Stimulated activated naive CD8-positive, alpha-beta T cell treated with anti-CD3 and anti-CD28 coated beads, Interleukin-15, Interleukin-2, amounts not matched to agents 100 ng/mL and 50 ng/mL, for 24 hours (primary cell): ENCODE measurements at regions not wholly inside any gene's neighbourhood (a gene's known extent, or its start where the extent isn't known, plus 50 kb on each side); places are given as distances from the start of the nearest gene placed in this dataset.

Source experiments
- H3K27ac Mint-ChIP-seq: one replicate; pipeline ENCODE4 v1.8.0; 2021; ENCODE audit warnings: mild to moderate bottlenecking, mixed read lengths
- H3K27me3 Mint-ChIP-seq: one replicate; pipeline ENCODE4 v1.8.0; 2021; ENCODE audit warnings: mixed read lengths
- H3K36me3 Mint-ChIP-seq: one replicate; pipeline ENCODE4 v1.8.0; 2021; ENCODE audit warnings: low read depth, mixed read lengths
- H3K4me1 Mint-ChIP-seq: one replicate; pipeline ENCODE4 v1.8.0; 2021; ENCODE audit warnings: low read depth, mixed read lengths
- H3K4me3 Mint-ChIP-seq: one replicate; pipeline ENCODE4 v1.8.0; 2021; ENCODE audit warnings: mild to moderate bottlenecking, mixed read lengths
- H3K9me3 Mint-ChIP-seq: one replicate; pipeline ENCODE4 v1.8.0; 2021; ENCODE audit warnings: mixed read lengths

DNA sequence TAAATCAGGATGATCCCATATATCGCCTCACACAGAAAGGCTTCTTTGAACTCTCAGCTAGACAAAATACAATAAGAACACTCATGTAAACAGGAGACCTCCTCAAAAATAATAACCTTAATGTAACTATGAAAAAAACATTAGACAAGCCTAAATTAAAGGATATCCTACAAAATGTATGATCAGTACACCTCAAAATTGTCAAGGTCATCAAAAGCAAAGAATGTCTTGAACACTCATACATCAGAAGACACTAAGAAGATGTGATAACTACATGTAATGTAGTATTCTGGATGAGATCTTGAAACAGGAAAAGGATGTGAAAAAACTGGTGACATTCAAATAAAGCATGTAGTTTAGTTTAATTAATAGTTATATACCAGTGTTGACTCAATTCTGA is 616.8 kb upstream of the ZEB2 start:
- H3K27me3 Mint-ChIP-seq: no peaks in the 10 kb centered on the region
- H3K9me3 Mint-ChIP-seq: no peaks in the 10 kb centered on the region
- H3K4me1 Mint-ChIP-seq: no peaks in the 10 kb centered on the region
- no peak overlapping the region for H3K4me3 Mint-ChIP-seq
- no peak overlapping the region for H3K27ac Mint-ChIP-seq
- no peaks in the 10 kb centered on the region for H3K36me3 Mint-ChIP-seq

DNA sequence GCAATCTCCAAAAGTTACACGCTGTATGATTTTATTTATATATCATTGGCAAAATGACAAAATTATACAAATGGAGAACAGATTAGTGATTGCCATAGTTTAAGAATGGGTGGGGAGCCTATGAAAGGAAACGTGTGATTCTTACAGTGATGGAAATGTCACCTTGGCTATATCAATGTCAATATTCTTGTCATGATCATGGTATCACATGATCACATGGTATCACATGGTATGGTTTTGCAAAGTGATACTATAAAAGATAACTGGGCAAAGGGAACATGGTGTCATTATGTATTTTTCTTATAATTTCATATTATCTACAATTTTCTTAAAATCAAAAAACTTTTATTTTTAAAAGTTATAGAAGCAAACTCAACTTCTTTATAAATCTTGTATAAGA is 606.2 kb upstream of the ZEB2 start:
- no peaks in the 10 kb centered on the region for H3K4me1 Mint-ChIP-seq
- H3K27me3 Mint-ChIP-seq: no peaks in the 10 kb centered on the region
- H3K9me3 Mint-ChIP-seq: no peaks in the 10 kb centered on the region
- no peak overlapping the region for H3K27ac Mint-ChIP-seq
- no peak overlapping the region for H3K4me3 Mint-ChIP-seq
- no peaks in the 10 kb centered on the region for H3K36me3 Mint-ChIP-seq

DNA sequence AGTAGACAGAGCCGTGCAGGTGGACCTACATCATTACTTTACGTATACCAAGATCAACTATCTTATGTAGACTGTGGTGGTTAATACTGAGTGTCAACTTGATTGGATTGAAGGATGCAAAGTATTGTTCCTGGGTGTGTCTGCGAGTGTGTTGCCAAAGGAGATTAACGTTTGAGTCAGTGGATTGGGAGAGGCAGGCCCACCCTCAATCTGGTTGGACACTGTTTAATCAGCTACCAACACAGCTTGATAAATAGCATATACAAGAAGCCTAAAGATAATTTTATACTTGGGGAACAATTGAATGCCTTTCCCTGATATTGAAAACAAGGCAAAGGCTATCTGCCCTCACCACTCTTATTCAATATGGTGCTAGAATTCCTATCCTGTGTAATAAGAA is 604.2 kb upstream of the ZEB2 start:
- H3K9me3 Mint-ChIP-seq: no peaks in the 10 kb centered on the region
- H3K4me1 Mint-ChIP-seq: no peaks in the 10 kb centered on the region
- no peaks in the 10 kb centered on the region for H3K27me3 Mint-ChIP-seq
- no peak overlapping the region for H3K4me3 Mint-ChIP-seq
- no peak overlapping the region for H3K27ac Mint-ChIP-seq
- H3K36me3 Mint-ChIP-seq: no peaks in the 10 kb centered on the region

DNA sequence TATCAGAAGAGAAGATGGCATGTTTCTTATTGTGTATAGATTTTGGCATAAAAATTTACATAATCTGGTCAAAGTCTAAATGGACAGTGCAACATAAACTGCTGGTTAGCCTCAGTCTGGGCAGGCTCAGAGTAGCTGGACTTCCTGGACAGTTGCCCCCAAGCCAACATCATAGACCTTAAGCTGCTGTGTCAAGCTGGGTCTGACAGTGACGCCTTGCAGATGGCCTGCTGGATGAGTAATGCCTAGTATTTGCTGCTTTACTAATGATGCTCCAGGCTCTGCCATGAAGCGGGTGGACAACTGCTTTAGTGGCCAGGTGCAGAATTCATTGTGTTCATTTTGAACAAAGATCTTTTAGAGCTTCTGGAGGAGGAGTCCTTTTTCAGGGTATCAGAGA is 603.7 kb upstream of the ZEB2 start:
- Mint-ChIP-seq H3K36me3 (no peaks in the 10 kb centered on the region), H3K27me3 (no peaks in the 10 kb centered on the region), H3K27ac (no peak overlapping the region), H3K9me3 (no peaks in the 10 kb centered on the region), H3K4me1 (no peaks in the 10 kb centered on the region), H3K4me3 (no peak overlapping the region)

GRCh38 chr2:145119225-145119624 is 599.3 kb upstream of the ZEB2 start:
- Mint-ChIP-seq H3K27me3 (no peaks in the 10 kb centered on the region), H3K4me3 (no peak overlapping the region), H3K27ac (no peak overlapping the region), H3K36me3 (no peaks in the 10 kb centered on the region), H3K9me3 (no peaks in the 10 kb centered on the region), H3K4me1 (no peaks in the 10 kb centered on the region)

DNA sequence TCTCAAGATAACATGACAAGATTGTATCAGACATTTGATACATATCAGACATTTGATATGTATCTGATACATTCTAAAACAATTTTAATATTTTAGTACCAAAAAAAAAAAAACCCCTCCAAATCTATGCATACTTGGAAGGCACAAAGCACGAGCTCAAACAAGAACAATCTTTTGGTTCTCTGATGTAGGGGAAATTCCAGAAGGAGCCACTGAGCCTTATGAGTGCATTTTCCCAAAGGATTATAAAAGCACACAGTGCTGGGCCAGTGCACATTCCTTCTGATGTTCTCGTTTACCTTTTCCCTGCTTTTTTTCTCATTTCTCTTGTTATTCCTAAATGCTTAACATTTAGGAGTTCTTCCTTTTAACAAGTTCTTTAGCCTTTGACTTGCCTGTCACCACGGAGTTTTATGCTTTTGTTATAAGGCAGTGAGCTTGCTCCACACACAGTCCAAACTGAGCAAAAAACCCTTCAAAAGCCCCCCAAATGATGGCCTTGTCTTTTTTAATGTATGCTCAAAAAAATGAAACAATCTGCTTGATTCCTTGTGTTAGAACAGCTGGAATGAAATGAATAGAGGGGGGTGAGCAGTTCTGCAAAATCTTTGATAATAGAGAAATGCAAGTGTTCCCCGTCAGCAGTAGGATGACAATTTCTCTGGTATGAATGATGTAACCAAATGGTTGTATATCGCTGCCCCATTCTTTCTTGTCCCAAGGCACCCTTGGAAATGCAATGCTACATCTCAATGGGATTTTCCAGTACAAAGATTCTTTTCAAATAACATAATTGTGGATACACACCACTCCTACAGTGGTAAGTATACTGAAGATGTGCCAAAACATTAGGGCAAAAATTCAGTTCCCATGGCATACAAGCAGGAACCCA is 597.2 kb upstream of the ZEB2 start:
- H3K27me3 Mint-ChIP-seq: no peaks in the 10 kb centered on the region
- no peaks in the 10 kb centered on the region for H3K4me1 Mint-ChIP-seq
- H3K4me3 Mint-ChIP-seq: no peak overlapping the region
- H3K36me3 Mint-ChIP-seq: no peaks in the 10 kb centered on the region
- no peaks in the 10 kb centered on the region for H3K9me3 Mint-ChIP-seq
- no peak overlapping the region for H3K27ac Mint-ChIP-seq

- Mint-ChIP-seq H3K36me3 (no peaks in the 10 kb centered on the region), H3K4me3 (no peak overlapping the region), H3K27ac (no peak overlapping the region), H3K27me3 (no peaks in the 10 kb centered on the region), H3K9me3 (no peaks in the 10 kb centered on the region), H3K4me1 (no peaks in the 10 kb centered on the region)
These were observed 596.1 kb upstream of the ZEB2 start for GRCh38 chr2:145116056-145116455.

DNA sequence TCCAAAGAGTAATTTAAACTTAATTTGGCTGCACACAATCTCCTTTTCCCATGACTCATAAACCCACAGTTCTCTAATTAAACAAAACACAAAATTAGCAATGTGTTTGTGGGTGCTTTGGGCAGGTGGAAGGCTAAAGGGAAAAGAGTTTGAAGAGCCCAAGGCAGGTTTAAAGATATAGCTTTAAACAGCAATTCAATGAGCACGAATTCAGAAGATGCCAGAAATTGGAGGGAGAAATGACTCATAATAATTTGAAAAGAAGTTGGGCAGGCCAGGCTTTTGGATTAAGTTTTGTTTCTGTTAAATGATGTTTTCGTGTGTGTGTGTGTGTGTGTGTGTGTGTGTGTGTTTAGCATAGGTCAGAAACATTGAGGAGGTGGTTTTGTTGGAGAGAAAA is 594.8 kb upstream of the ZEB2 start:
- Mint-ChIP-seq H3K4me1 (no peaks in the 10 kb centered on the region), H3K27ac (no peak overlapping the region), H3K9me3 (no peaks in the 10 kb centered on the region), H3K4me3 (no peak overlapping the region), H3K36me3 (no peaks in the 10 kb centered on the region), H3K27me3 (no peaks in the 10 kb centered on the region)

GRCh38 chr2:145112467-145112866 is 592.5 kb upstream of the ZEB2 start:
- no peaks in the 10 kb centered on the region for H3K4me1 Mint-ChIP-seq
- peaks cover 3% of the 10 kb centered on the region for H3K9me3 Mint-ChIP-seq
- H3K36me3 Mint-ChIP-seq: no peaks in the 10 kb centered on the region
- no peak overlapping the region for H3K4me3 Mint-ChIP-seq
- H3K27ac Mint-ChIP-seq: no peak overlapping the region
- H3K27me3 Mint-ChIP-seq: no peaks in the 10 kb centered on the region

DNA sequence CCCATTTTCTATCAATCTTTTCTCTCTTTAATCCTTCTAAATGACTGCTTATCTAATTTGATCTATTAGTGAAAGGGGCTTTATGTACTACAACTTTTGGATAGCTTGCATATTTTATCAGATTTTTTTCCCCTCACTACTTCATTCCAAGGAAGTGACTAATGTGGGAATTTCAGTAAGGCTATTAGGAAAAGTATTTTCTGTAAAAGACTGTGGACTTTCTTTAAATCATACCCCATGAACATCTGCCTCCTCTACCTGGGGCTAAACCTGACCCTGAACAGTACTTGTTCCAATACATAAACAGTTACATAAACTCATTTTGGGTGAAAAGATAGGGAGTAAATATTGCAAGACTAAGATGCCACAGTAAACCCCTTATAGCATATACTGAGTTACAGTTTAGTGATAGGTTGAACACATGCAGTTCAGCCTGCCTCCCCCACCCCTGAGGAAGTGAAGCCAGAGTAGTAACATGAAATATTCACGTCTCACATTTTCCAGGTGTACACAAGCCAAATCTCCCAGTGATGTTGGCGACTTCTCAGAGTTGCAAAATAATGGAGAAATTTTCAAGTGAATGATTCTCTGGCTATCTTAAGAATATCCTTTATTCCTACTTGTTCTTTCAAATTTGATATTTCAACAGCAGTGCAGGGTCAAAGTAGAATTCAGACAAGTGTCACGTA is 590.9 kb upstream of the ZEB2 start:
- Mint-ChIP-seq H3K4me3 (no peak overlapping the region), H3K36me3 (no peaks in the 10 kb centered on the region), H3K9me3 (peaks cover 3% of the 10 kb centered on the region), H3K4me1 (no peaks in the 10 kb centered on the region), H3K27ac (no peak overlapping the region), H3K27me3 (no peaks in the 10 kb centered on the region)

- Mint-ChIP-seq H3K27me3 (no peaks in the 10 kb centered on the region), H3K9me3 (peaks cover 3% of the 10 kb centered on the region), H3K36me3 (no peaks in the 10 kb centered on the region), H3K4me3 (no peak overlapping the region), H3K27ac (no peak overlapping the region), H3K4me1 (no peaks in the 10 kb centered on the region)
These were observed 589.2 kb upstream of the ZEB2 start for GRCh38 chr2:145108959-145109710.

- no peak overlapping the region for H3K4me3 Mint-ChIP-seq
- H3K27me3 Mint-ChIP-seq: no peaks in the 10 kb centered on the region
- no peak overlapping the region for H3K27ac Mint-ChIP-seq
- no peaks in the 10 kb centered on the region for H3K4me1 Mint-ChIP-seq
- peaks cover 3% of the 10 kb centered on the region for H3K9me3 Mint-ChIP-seq
- no peaks in the 10 kb centered on the region for H3K36me3 Mint-ChIP-seq
These were observed 588.5 kb upstream of the ZEB2 start for GRCh38 chr2:145108361-145108778.

DNA sequence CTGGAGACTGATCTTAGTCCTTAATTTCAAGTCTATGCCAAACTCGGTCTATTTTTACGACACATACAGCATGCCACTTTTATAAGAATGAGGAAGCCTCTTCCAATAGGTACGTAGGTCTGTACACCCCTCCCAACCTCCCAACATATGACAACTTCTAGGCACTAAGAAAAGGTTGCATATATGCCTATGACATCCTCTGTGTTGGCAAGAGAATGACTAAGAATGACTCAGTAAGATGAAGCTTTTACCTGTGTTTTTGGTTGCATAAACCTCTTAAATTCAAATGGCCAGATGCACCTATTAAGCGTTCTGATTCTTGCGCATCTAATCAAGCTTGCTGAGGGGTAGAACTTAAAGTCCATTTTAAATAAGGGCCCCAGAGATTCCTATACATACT is 586.4 kb upstream of the ZEB2 start:
- H3K4me1 Mint-ChIP-seq: no peaks in the 10 kb centered on the region
- H3K9me3 Mint-ChIP-seq: peaks cover 3% of the 10 kb centered on the region
- no peaks in the 10 kb centered on the region for H3K27me3 Mint-ChIP-seq
- H3K27ac Mint-ChIP-seq: no peak overlapping the region
- no peak overlapping the region for H3K4me3 Mint-ChIP-seq
- H3K36me3 Mint-ChIP-seq: no peaks in the 10 kb centered on the region

DNA sequence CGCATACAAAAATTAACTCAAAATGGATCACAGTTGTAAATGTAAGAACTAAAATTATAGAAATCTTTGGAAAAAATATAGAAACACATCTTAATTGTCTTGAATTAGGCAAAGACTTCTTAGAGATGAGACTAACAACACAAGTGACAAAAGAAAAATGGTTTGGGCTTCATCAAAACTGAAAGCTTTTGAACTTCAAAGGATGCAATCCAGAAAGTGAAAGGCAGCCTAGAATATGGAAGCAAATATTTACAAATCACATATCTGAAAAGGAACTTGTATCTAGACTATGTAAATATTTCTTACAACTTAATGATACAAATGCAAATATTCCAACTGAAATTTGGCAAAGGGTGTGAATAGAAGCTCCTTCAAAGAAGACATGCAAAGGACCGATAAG is 582.8 kb upstream of the ZEB2 start:
- H3K27ac Mint-ChIP-seq: no peak overlapping the region
- no peaks in the 10 kb centered on the region for H3K36me3 Mint-ChIP-seq
- no peaks in the 10 kb centered on the region for H3K9me3 Mint-ChIP-seq
- no peak overlapping the region for H3K4me3 Mint-ChIP-seq
- peaks cover 7% of the 10 kb centered on the region for H3K27me3 Mint-ChIP-seq
- H3K4me1 Mint-ChIP-seq: no peaks in the 10 kb centered on the region

DNA sequence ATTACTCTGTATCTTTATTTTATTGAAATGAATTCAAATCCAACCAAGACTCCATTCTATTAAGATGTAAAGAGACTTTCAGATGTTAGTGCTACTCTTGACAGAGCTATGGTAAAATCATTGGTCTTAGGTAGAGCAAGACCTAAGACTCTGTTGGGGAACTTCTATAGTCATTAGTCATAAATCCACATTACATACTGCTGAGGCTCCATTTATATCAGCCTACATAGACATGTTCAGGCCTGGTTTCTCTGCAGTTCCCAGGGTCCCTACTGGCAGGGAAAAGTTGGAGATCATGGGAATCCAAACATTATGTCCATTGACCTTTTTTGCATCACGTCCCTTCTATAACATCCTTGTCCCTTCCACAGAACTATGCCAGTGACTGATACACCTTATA is 580.4 kb upstream of the ZEB2 start:
- Mint-ChIP-seq H3K4me3 (no peak overlapping the region), H3K9me3 (no peaks in the 10 kb centered on the region), H3K4me1 (no peaks in the 10 kb centered on the region), H3K36me3 (no peaks in the 10 kb centered on the region), H3K27me3 (peaks cover 7% of the 10 kb centered on the region), H3K27ac (no peak overlapping the region)
